HG03378 (cell line): ENCODE measurements at regions not wholly inside any gene's neighbourhood (a gene's known extent, or its start where the extent isn't known, plus 50 kb on each side); places are given as distances from the start of the nearest gene placed in this dataset.

ENCODE experiments used
- ATAC-seq: cut with Tn5 transposase; IDR thresholded peaks from one replicate; pipeline ENCODE4 v1.9.1; 2021; ENCODE audit warnings: mild to moderate bottlenecking, moderate library complexity; ENCODE audit not compliant: unreplicated experiment

GRCh38 chr5:35324679-35325078 lies 94.4 kb upstream of the PRLR start:
- ATAC-seq: no peak

- no peak for ATAC-seq
These were observed 93.9 kb upstream of the PRLR start for GRCh38 chr5:35324201-35324600.

GRCh38 chr5:35320029-35320428 lies 89.7 kb upstream of the PRLR start:
- ATAC-seq: peak; percentile 23

- ATAC-seq: peak; percentile 97
These were observed 89.2 kb upstream of the PRLR start for GRCh38 chr5:35319333-35320002.

- ATAC-seq: no peak
These were observed 87.3 kb upstream of the PRLR start for GRCh38 chr5:35317586-35317985.

- no peak for ATAC-seq
These were observed 86.5 kb upstream of the PRLR start for GRCh38 chr5:35316611-35317274.

GRCh38 chr5:35313291-35313690 lies 83.0 kb upstream of the PRLR start:
- ATAC-seq: no peak

GRCh38 chr5:35312267-35312666 lies 82.0 kb upstream of the PRLR start:
- no peak for ATAC-seq

GRCh38 chr5:35309365-35310130 lies 79.3 kb upstream of the PRLR start:
- no peak for ATAC-seq

GRCh38 chr5:35308421-35308820 lies 78.1 kb upstream of the PRLR start:
- peak; percentile 88 for ATAC-seq

- no peak for ATAC-seq
These were observed 76.6 kb upstream of the PRLR start for GRCh38 chr5:35306716-35307365.

- ATAC-seq: no peak
These were observed 75.2 kb upstream of the PRLR start for GRCh38 chr5:35305336-35306020.

- ATAC-seq: no peak
These were observed 74.0 kb upstream of the PRLR start for GRCh38 chr5:35304291-35304690.

- ATAC-seq: peak; percentile 43
These were observed 72.9 kb upstream of the PRLR start for GRCh38 chr5:35303152-35303551.

- ATAC-seq: peak; percentile 99
These were observed 72.3 kb upstream of the PRLR start for GRCh38 chr5:35302544-35302943.

- ATAC-seq: no peak
These were observed 67.5 kb upstream of the PRLR start for GRCh38 chr5:35297755-35298154.

- no peak for ATAC-seq
These were observed 64.7 kb upstream of the PRLR start for GRCh38 chr5:35294976-35295375.

GRCh38 chr5:35294017-35294416 lies 63.7 kb upstream of the PRLR start:
- ATAC-seq: no peak

- no peak for ATAC-seq
These were observed 55.1 kb upstream of the PRLR start for GRCh38 chr5:35285435-35285834.

- no peak for ATAC-seq
These were observed 54.7 kb upstream of the PRLR start for GRCh38 chr5:35285011-35285410.

- no peak for ATAC-seq
These were observed 54.1 kb upstream of the PRLR start for GRCh38 chr5:35284364-35284763.
